Astrocyte (in vitro differentiated cells and primary cell): ENCODE measurements at regions not wholly inside any gene's neighbourhood (a gene's known extent, or its start where the extent isn't known, plus 50 kb on each side); places are given as distances from the start of the nearest gene placed in this dataset.
"Not testable (repeated sequence)": the region's sequence is repeated elsewhere in the genome, so short reads cannot be mapped to it uniquely, and the experiment has no call there.

Experiments used
- CTCF ChIP-seq: IDR thresholded peaks from 2 replicates; pipeline ENCODE4 v1.5.1; 2011; ENCODE audit warnings: low read depth, mild to moderate bottlenecking, inconsistent platforms, low read length, moderate library complexity; ENCODE audit not compliant: insufficient read depth
- EZH2 ChIP-seq: IDR thresholded peaks from 2 replicates; pipeline ENCODE4 v1.6.1; 2012; ENCODE audit warnings: mild to moderate bottlenecking, low read length, inconsistent platforms; ENCODE audit not compliant: insufficient read depth

GRCh38 chr21:17327715-17328114, 185.1 kb upstream of the CXADR start:
- TF ChIP-seq CTCF, EZH2: not testable (repeated sequence)
